ENCODE measurements at regions not wholly inside any gene's neighbourhood (a gene's known extent, or its start where the extent isn't known, plus 50 kb on each side); places are given as distances from the start of the nearest gene placed in this dataset.

GRCh38 chr12:97876780-97877179 lies 414.2 kb downstream of the RMST start:
- TF ChIP-seq POLR2A (IDR thresholded peaks at IDR 0.05) (no peak), CTCF (IDR thresholded peaks at IDR 0.05) (no peak)

All from thyroid gland (tissue), 4 donors.